ENCODE measurements at regions not wholly inside any gene's neighbourhood (a gene's known extent, or its start where the extent isn't known, plus 50 kb on each side); places are given as distances from the start of the nearest gene placed in this dataset.

DNA sequence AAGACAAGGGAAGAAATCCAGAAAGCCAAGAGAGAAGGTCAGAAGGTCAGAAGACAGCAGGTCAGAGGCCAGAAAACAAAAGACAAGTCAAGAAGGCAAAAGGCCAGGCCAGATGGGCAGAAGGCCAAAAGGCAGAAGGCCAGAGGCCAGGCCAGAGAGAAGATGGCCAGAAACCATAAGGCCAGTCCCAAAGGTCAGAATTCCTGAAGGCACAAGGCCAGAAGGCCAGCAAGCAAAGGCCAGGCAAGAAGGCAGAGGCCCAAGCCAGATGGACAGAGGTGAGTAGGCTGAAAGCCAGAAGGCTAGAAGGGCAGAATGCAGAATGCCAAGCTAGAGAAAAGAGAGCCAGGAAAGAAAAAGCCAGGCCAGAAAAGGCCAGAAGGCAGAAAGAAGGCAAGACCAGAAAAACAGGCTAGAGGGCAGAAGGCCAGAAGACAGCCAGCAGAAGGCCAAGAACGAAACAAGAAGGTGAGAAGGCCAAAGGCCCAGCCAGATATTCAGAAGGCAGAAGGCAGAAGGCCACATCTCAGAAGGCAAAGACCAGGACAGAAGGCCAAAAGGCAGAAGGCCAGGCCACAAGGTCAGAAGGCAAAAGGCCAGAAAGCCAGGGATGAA is 186.3 kb downstream of the TUBA3C start:
- H3K4me3 ChIP-seq, result no peak overlapping the region
- H4K20me1 ChIP-seq (replicated peaks; ENCODE audit: insufficient read depth), result no peaks in the 10 kb centered on the region
- H3K27me3 Mint-ChIP-seq (ENCODE audit: insufficient read depth, low read depth, poor library complexity), result peaks cover 20% of the 10 kb centered on the region
- DNase-seq (ENCODE audit: low spot score), result no peak
- peaks cover 81% of the 10 kb centered on the region for H3K36me3 Mint-ChIP-seq (ENCODE audit: low read depth)
- no peaks in the 10 kb centered on the region for H3K27me3 ChIP-seq (ENCODE audit: insufficient read depth)
- no peak overlapping the region for H3K4me2 ChIP-seq
- H3F3A ChIP-seq (replicated peaks; ENCODE audit: low read depth), result no peaks in the 10 kb centered on the region
- no peak for TF ChIP-seq STAT1 (IDR thresholded peaks at IDR 0.05; ENCODE audit: unreplicated experiment)
- TF ChIP-seq CREB1 (CRISPR knock-in tag; IDR thresholded peaks at IDR 0.05; ENCODE audit: low read depth), result no peak
- TF ChIP-seq EZH2 (IDR thresholded peaks at IDR 0.05; ENCODE audit: low read depth, unreplicated experiment), result no peak
- TF ChIP-seq, protein P1, sequence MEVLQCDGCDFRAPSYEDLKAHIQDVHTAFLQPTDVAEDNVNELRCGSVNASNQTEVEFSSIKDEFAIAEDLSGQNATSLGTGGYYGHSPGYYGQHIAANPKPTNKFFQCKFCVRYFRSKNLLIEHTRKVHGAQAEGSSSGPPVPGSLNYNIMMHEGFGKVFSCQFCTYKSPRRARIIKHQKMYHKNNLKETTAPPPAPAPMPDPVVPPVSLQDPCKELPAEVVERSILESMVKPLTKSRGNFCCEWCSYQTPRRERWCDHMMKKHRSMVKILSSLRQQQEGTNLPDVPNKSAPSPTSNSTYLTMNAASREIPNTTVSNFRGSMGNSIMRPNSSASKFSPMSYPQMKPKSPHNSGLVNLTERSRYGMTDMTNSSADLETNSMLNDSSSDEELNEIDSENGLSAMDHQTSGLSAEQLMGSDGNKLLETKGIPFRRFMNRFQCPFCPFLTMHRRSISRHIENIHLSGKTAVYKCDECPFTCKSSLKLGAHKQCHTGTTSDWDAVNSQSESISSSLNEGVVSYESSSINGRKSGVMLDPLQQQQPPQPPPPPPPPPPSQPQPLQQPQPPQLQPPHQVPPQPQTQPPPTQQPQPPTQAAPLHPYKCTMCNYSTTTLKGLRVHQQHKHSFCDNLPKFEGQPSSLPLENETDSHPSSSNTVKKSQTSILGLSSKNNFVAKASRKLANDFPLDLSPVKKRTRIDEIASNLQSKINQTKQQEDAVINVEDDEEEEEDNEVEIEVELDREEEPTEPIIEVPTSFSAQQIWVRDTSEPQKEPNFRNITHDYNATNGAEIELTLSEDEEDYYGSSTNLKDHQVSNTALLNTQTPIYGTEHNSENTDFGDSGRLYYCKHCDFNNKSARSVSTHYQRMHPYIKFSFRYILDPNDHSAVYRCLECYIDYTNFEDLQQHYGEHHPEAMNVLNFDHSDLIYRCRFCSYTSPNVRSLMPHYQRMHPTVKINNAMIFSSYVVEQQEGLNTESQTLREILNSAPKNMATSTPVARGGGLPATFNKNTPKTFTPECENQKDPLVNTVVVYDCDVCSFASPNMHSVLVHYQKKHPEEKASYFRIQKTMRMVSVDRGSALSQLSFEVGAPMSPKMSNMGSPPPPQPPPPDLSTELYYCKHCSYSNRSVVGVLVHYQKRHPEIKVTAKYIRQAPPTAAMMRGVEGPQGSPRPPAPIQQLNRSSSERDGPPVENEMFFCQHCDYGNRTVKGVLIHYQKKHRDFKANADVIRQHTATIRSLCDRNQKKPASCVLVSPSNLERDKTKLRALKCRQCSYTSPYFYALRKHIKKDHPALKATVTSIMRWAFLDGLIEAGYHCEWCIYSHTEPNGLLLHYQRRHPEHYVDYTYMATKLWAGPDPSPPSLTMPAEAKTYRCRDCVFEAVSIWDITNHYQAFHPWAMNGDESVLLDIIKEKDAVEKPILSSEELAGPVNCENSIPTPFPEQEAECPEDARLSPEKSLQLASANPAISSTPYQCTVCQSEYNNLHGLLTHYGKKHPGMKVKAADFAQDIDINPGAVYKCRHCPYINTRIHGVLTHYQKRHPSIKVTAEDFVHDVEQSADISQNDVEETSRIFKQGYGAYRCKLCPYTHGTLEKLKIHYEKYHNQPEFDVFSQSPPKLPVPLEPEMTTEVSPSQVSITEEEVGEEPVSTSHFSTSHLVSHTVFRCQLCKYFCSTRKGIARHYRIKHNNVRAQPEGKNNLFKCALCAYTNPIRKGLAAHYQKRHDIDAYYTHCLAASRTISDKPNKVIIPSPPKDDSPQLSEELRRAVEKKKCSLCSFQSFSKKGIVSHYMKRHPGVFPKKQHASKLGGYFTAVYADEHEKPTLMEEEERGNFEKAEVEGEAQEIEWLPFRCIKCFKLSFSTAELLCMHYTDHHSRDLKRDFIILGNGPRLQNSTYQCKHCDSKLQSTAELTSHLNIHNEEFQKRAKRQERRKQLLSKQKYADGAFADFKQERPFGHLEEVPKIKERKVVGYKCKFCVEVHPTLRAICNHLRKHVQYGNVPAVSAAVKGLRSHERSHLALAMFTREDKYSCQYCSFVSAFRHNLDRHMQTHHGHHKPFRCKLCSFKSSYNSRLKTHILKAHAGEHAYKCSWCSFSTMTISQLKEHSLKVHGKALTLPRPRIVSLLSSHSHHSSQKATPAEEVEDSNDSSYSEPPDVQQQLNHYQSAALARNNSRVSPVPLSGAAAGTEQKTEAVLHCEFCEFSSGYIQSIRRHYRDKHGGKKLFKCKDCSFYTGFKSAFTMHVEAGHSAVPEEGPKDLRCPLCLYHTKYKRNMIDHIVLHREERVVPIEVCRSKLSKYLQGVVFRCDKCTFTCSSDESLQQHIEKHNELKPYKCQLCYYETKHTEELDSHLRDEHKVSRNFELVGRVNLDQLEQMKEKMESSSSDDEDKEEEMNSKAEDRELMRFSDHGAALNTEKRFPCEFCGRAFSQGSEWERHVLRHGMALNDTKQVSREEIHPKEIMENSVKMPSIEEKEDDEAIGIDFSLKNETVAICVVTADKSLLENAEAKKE (CRISPR knock-in tag; IDR thresholded peaks at IDR 0.05), result no peak
- TF ChIP-seq POLR2AphosphoS5 (IDR thresholded peaks at IDR 0.05; ENCODE audit: low read depth), result no peak
- TF ChIP-seq EZH2phosphoT487 (IDR thresholded peaks at IDR 0.05; ENCODE audit: unreplicated experiment), result no peak
- no peak for TF ChIP-seq ZNF331 (CRISPR knock-in tag; IDR thresholded peaks at IDR 0.05; ENCODE audit: low read depth)
- TF ChIP-seq, protein P2, sequence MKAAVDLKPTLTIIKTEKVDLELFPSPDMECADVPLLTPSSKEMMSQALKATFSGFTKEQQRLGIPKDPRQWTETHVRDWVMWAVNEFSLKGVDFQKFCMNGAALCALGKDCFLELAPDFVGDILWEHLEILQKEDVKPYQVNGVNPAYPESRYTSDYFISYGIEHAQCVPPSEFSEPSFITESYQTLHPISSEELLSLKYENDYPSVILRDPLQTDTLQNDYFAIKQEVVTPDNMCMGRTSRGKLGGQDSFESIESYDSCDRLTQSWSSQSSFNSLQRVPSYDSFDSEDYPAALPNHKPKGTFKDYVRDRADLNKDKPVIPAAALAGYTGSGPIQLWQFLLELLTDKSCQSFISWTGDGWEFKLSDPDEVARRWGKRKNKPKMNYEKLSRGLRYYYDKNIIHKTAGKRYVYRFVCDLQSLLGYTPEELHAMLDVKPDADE (IDR thresholded peaks at IDR 0.05), result no peak
- no peak for TF ChIP-seq ZNF114 (CRISPR knock-in tag; IDR thresholded peaks at IDR 0.05)
- no peak for TF ChIP-seq NANOG (IDR thresholded peaks at IDR 0.05; ENCODE audit: borderline replicate concordance)
- TF ChIP-seq, protein P3, sequence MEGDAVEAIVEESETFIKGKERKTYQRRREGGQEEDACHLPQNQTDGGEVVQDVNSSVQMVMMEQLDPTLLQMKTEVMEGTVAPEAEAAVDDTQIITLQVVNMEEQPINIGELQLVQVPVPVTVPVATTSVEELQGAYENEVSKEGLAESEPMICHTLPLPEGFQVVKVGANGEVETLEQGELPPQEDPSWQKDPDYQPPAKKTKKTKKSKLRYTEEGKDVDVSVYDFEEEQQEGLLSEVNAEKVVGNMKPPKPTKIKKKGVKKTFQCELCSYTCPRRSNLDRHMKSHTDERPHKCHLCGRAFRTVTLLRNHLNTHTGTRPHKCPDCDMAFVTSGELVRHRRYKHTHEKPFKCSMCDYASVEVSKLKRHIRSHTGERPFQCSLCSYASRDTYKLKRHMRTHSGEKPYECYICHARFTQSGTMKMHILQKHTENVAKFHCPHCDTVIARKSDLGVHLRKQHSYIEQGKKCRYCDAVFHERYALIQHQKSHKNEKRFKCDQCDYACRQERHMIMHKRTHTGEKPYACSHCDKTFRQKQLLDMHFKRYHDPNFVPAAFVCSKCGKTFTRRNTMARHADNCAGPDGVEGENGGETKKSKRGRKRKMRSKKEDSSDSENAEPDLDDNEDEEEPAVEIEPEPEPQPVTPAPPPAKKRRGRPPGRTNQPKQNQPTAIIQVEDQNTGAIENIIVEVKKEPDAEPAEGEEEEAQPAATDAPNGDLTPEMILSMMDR (conservative IDR thresholded peaks at IDR 0.05; ENCODE audit: low read depth in 2 of 2), result no peak
- TF ChIP-seq, protein P4, sequence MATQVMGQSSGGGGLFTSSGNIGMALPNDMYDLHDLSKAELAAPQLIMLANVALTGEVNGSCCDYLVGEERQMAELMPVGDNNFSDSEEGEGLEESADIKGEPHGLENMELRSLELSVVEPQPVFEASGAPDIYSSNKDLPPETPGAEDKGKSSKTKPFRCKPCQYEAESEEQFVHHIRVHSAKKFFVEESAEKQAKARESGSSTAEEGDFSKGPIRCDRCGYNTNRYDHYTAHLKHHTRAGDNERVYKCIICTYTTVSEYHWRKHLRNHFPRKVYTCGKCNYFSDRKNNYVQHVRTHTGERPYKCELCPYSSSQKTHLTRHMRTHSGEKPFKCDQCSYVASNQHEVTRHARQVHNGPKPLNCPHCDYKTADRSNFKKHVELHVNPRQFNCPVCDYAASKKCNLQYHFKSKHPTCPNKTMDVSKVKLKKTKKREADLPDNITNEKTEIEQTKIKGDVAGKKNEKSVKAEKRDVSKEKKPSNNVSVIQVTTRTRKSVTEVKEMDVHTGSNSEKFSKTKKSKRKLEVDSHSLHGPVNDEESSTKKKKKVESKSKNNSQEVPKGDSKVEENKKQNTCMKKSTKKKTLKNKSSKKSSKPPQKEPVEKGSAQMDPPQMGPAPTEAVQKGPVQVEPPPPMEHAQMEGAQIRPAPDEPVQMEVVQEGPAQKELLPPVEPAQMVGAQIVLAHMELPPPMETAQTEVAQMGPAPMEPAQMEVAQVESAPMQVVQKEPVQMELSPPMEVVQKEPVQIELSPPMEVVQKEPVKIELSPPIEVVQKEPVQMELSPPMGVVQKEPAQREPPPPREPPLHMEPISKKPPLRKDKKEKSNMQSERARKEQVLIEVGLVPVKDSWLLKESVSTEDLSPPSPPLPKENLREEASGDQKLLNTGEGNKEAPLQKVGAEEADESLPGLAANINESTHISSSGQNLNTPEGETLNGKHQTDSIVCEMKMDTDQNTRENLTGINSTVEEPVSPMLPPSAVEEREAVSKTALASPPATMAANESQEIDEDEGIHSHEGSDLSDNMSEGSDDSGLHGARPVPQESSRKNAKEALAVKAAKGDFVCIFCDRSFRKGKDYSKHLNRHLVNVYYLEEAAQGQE (IDR thresholded peaks at IDR 0.05; ENCODE audit: unreplicated experiment), result no peak
- TF ChIP-seq JUNB (IDR thresholded peaks at IDR 0.05; ENCODE audit: unreplicated experiment), result no peak
- no peaks in the 10 kb centered on the region; the same call in 2 of the 3 replicates for H3K4me1 Mint-ChIP-seq
- H3K27ac ChIP-seq (ENCODE audit: low read depth), result no peak overlapping the region
- H2AFZ ChIP-seq, result no peak overlapping the region
- no peaks in the 10 kb centered on the region for H3K4me1 ChIP-seq (ENCODE audit: insufficient read depth)
- H3K9me2 ChIP-seq (ENCODE audit: insufficient read depth), result no peaks in the 10 kb centered on the region
- H3K36me3 ChIP-seq (ENCODE audit: insufficient read depth), result no peaks in the 10 kb centered on the region; the same call in 1 of the 2 replicates
- H3K27ac Mint-ChIP-seq, result no peak overlapping the region
- ATAC-seq, result no peak
- no peaks in the 10 kb centered on the region for H3K79me2 ChIP-seq (replicated peaks; ENCODE audit: insufficient read depth)
- no peak overlapping the region for H3K4me3 Mint-ChIP-seq
- H3K9me3 Mint-ChIP-seq, result peaks cover 100% of the 10 kb centered on the region

All from GM23338 (cell line).